SK-N-SH (cell line): ENCODE measurements at regions not wholly inside any gene's neighbourhood (a gene's known extent, or its start where the extent isn't known, plus 50 kb on each side); places are given as distances from the start of the nearest gene placed in this dataset.

Experiments
- CTCF ChIA-PET: fragments of 300-600, 350-600 bp; formaldehyde crosslinking; extraction: SDS; loops from one replicate; lab custom pipeline; 2021; lab: Yijun Ruan, JAX
- POLR2A ChIA-PET: fragments of 350-600 bp; sonication (Branson Sonifier 250); formaldehyde crosslinking; extraction: SDS; loops from one replicate; lab custom pipeline; 2020; ENCODE audit warnings: antibody characterized with exemption, inconsistent platforms; lab: Yijun Ruan, JAX
- DNase-seq: peaks from one replicate; pipeline ENCODE4 v3.0.0; 2012
- H2AFZ ChIP-seq: fragments of 200-600 bp; sonication (generic); 2 replicates; pipeline ENCODE4 v1.8.1; 2016; ENCODE audit warnings: antibody characterized with exemption, mild to moderate bottlenecking, low read depth
- H3F3A ChIP-seq: fragments of 200-600 bp; sonication (generic); replicated peaks from 2 replicates; pipeline ENCODE3; 2016; ENCODE audit warnings: antibody characterized with exemption, mild to moderate bottlenecking; ENCODE audit not compliant: insufficient read depth
- H3K27ac ChIP-seq, 2 experiments: fragments of 200-500 bp in 1 of 2; fragments of 200-600 bp in 1 of 2; sonication (Bioruptor generic) in 1 of 2; sonication (generic), shearing (Covaris generic) in 1 of 2; 2 replicates each; pipeline versions ENCODE4 v1.5.1 to v1.6.1; 2014 to 2016; ENCODE audit warnings: low read depth in 2 of 2, inconsistent platforms in 1 of 2, low read length in 1 of 2, mild to moderate bottlenecking in 1 of 2, mixed read lengths in 1 of 2
- H3K27me3 ChIP-seq: fragments of 200-600 bp; sonication (generic), shearing (Covaris generic); 2 replicates; pipeline ENCODE4 v1.6.1; 2016; ENCODE audit warnings: mixed run types; ENCODE audit not compliant: insufficient read depth
- H3K36me3 ChIP-seq, 2 experiments: fragments of 200-500 bp in 1 of 2; fragments of 200-600 bp in 1 of 2; sonication (Bioruptor generic) in 1 of 2; sonication (generic) in 1 of 2; replicated peaks in 1 of 2; 2 replicates each; pipeline versions ENCODE3 to v1.5.1; 2014 to 2016; ENCODE audit warnings: low read length in 1 of 2, mild to moderate bottlenecking in 1 of 2; ENCODE audit not compliant: insufficient read depth in 2 of 2, control insufficient read depth in 1 of 2
- H3K4me1 ChIP-seq, 2 experiments: fragments of 200-500 bp in 1 of 2; fragments of 200-600 bp in 1 of 2; sonication (Bioruptor generic) in 1 of 2; sonication (generic), shearing (Covaris generic) in 1 of 2; 2 replicates each; pipeline versions ENCODE4 v1.5.1 to v1.6.1; 2014 to 2016; ENCODE audit warnings: low read depth in 1 of 2, low read length in 1 of 2, mixed run types in 1 of 2; ENCODE audit not compliant: insufficient read depth in 2 of 2, control insufficient read depth in 1 of 2
- H3K4me2 ChIP-seq: fragments of 200-600 bp; sonication (generic), shearing (Covaris generic); 2 replicates; pipeline ENCODE4 v1.6.1; 2017; ENCODE audit warnings: mixed run types
- H3K4me3 ChIP-seq, 2 experiments: fragments of 200-500 bp in 1 of 2; fragments of 200-600 bp in 1 of 2; sonication (Bioruptor generic) in 1 of 2; sonication (generic), shearing (Covaris generic) in 1 of 2; 2 replicates each; pipeline versions ENCODE4 v1.5.1 to v1.8.1; 2014 to 2016; ENCODE audit warnings: low read depth in 2 of 2, inconsistent platforms in 1 of 2, low read length in 1 of 2, mild to moderate bottlenecking in 1 of 2, mixed read lengths in 1 of 2, moderate library complexity in 1 of 2
- H3K79me2 ChIP-seq: fragments of 200-600 bp; sonication (generic); 2 replicates; pipeline ENCODE4 v1.8.1; 2017; ENCODE audit warnings: mild to moderate bottlenecking; ENCODE audit not compliant: insufficient read depth
- H3K9ac ChIP-seq: fragments of 200-600 bp; sonication (generic); 2 replicates; pipeline ENCODE4 v1.6.1; 2017; ENCODE audit warnings: mixed run types
- H3K9me2 ChIP-seq: fragments of 200-600 bp; sonication (generic); 2 replicates; pipeline ENCODE4 v1.6.1; 2017; ENCODE audit warnings: mixed run types
- H3K9me3 ChIP-seq: fragments of 200-600 bp; sonication (generic); 2 replicates; pipeline ENCODE4 v1.6.1; 2017; ENCODE audit warnings: mixed run types, mild to moderate bottlenecking, moderate library complexity
- H4K20me1 ChIP-seq: fragments of 200-600 bp; sonication (generic); 2 replicates; pipeline ENCODE4 v1.6.1; 2017; ENCODE audit warnings: mild to moderate bottlenecking, mixed run types; ENCODE audit not compliant: insufficient read depth
- CHD2 ChIP-seq: fragments of 150-350 bp; IDR thresholded peaks from 2 replicates; pipeline ENCODE4 v1.6.1; 2018; ENCODE audit warnings: low read length; ENCODE audit not compliant: partially characterized antibody
- ELF1 ChIP-seq: IDR thresholded peaks from 2 replicates; pipeline ENCODE4 v1.4.0; 2012
- EP300 ChIP-seq, 2 experiments: IDR thresholded peaks; 2 replicates each; pipeline versions ENCODE4 v1.4.0 to v1.6.1; 2012; ENCODE audit warnings: borderline replicate concordance in 1 of 2, low read depth in 1 of 2, low read length in 1 of 2
- FOSL2 ChIP-seq: IDR thresholded peaks from 2 replicates; pipeline ENCODE4 v1.4.0; 2012; ENCODE audit warnings: low read depth, mild to moderate bottlenecking, moderate library complexity, borderline replicate concordance
- FOXJ3 ChIP-seq: sonication (generic); formaldehyde crosslinking; IDR thresholded peaks from 2 replicates; pipeline ENCODE4 v1.5.1; 2020; ENCODE audit warnings: mild to moderate bottlenecking, missing genetic modification reagents
- GABPA ChIP-seq: IDR thresholded peaks from 2 replicates; pipeline ENCODE4 v1.4.0; 2012; ENCODE audit warnings: low read depth, mild to moderate bottlenecking
- GATA2 ChIP-seq: sonication (generic); formaldehyde crosslinking; IDR thresholded peaks from 2 replicates; pipeline ENCODE4 v1.5.0; 2020; ENCODE audit warnings: mild to moderate bottlenecking, missing genetic modification reagents
- JUND ChIP-seq: IDR thresholded peaks from 2 replicates; pipeline ENCODE4 v1.4.0; 2012
- NFIC ChIP-seq: IDR thresholded peaks from 2 replicates; pipeline ENCODE4 v1.4.0; 2012; ENCODE audit warnings: borderline replicate concordance
- NRF1 ChIP-seq: IDR thresholded peaks from 2 replicates; pipeline ENCODE4 v1.6.1; 2012; ENCODE audit warnings: low read depth, mild to moderate bottlenecking, low read length
- POLR2AphosphoS5 ChIP-seq: IDR thresholded peaks from 2 replicates; pipeline ENCODE4 v1.6.1; 2012; ENCODE audit warnings: low read depth, low read length
- RAD21 ChIP-seq: IDR thresholded peaks from 2 replicates; pipeline ENCODE4 v1.6.1; 2012; ENCODE audit warnings: mild to moderate bottlenecking, low read length
- RCOR1 ChIP-seq: fragments of 150-350 bp; IDR thresholded peaks from 2 replicates; pipeline ENCODE4 v1.6.1; 2017; ENCODE audit warnings: antibody characterized with exemption, low read length
- RXRA ChIP-seq: IDR thresholded peaks from 2 replicates; pipeline ENCODE4 v1.4.0; 2012; ENCODE audit warnings: low read depth, mild to moderate bottlenecking, borderline replicate concordance
- SMC3 ChIP-seq: IDR thresholded peaks from 2 replicates; pipeline ENCODE4 v1.6.1; 2012; ENCODE audit warnings: low read depth, low read length, improper control_type of control experiment
- TEAD4 ChIP-seq: IDR thresholded peaks from 2 replicates; pipeline ENCODE4 v1.4.0; 2012; ENCODE audit warnings: mild to moderate bottlenecking, borderline replicate concordance; ENCODE audit not compliant: insufficient read depth
- YY1 ChIP-seq: IDR thresholded peaks from 2 replicates; pipeline ENCODE4 v1.4.0; 2012; ENCODE audit warnings: low read depth, mild to moderate bottlenecking
- WGBS: methylation state at CpG from one replicate; pipeline ENCODE4 v1.1.6; 2017; ENCODE audit warnings: low lambda C conversion rate; 5-methylcytosine and 5-hydroxymethylcytosine counted together
- TF ChIP-seq, protein P1 (sequence below): IDR thresholded peaks from 2 replicates; pipeline ENCODE4 v1.6.1; 2012; ENCODE audit warnings: mild to moderate bottlenecking, low read depth, low read length, moderate library complexity
- TF ChIP-seq, protein P2 (sequence below): fragments of 150-350 bp; IDR thresholded peaks from 2 replicates; pipeline ENCODE4 v1.6.1; 2016; ENCODE audit warnings: mild to moderate bottlenecking, low read depth, low read length
- TF ChIP-seq, protein P3 (sequence below): IDR thresholded peaks from 2 replicates; pipeline ENCODE4; 2012

DNA sequence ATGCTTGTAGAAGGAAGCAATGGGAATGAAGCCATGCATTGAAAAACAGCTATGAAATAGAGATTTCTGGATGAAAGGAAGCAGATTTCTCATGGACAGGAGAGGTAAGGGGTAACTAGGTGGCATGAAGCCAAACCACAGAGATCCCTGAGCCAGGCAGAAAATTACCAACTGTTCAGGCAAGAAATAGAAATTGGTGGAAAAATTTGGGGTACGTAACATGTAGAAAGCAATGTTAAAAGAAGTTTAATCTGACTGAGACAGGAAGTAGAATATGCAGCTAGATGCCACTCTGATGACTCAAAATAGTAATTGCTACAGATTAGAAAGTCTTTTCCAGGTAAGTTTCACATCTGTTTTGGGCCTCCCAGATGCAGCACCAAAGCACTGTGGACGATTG lies 928.5 kb upstream of the CELF4 start:
- no peaks in the 10 kb centered on the region for H3K9me2 ChIP-seq
- no peak overlapping the region for H2AFZ ChIP-seq
- no peaks in the 10 kb centered on the region for H4K20me1 ChIP-seq
- no peak overlapping the region for H3K4me2 ChIP-seq
- H3K27me3 ChIP-seq = no peaks in the 10 kb centered on the region
- DNase-seq = no peak
- no peaks in the 10 kb centered on the region for H3F3A ChIP-seq
- no peaks in the 10 kb centered on the region for H3K79me2 ChIP-seq
- POLR2A ChIA-PET = no interaction called here
- no peak overlapping the region for H3K27ac ChIP-seq
- H3K4me3 ChIP-seq = no peak overlapping the region
- H3K9me3 ChIP-seq = 0 out of 2 replicates have a peak, but pooled peaks cover 3% of the 10 kb centered on the region
- no peaks in the 10 kb centered on the region for H3K4me1 ChIP-seq
- H3K9ac ChIP-seq = no peak overlapping the region
- WGBS = 15% methylated on average over 2 of the region's 2 CpGs
- TF ChIP-seq FOXJ3 (no peak), FOSL2 (no peak), ELF1 (no peak), RXRA (no peak), EP300 (IDR thresholded peaks at IDR 0.05; ENCODE audit: borderline replicate concordance in 1 of 2, low read depth in 1 of 2, low read length in 1 of 2) (no peak), TEAD4 (no peak), NRF1 (no peak), RAD21 (no peak), YY1 (no peak), JUND (no peak), RCOR1 (no peak), POLR2AphosphoS5 (no peak), CHD2 (no peak), NFIC (no peak), GATA2 (CRISPR knock-in tag) (no peak), GABPA (no peak), SMC3 (no peak)
- TF ChIP-seq, protein P1, sequence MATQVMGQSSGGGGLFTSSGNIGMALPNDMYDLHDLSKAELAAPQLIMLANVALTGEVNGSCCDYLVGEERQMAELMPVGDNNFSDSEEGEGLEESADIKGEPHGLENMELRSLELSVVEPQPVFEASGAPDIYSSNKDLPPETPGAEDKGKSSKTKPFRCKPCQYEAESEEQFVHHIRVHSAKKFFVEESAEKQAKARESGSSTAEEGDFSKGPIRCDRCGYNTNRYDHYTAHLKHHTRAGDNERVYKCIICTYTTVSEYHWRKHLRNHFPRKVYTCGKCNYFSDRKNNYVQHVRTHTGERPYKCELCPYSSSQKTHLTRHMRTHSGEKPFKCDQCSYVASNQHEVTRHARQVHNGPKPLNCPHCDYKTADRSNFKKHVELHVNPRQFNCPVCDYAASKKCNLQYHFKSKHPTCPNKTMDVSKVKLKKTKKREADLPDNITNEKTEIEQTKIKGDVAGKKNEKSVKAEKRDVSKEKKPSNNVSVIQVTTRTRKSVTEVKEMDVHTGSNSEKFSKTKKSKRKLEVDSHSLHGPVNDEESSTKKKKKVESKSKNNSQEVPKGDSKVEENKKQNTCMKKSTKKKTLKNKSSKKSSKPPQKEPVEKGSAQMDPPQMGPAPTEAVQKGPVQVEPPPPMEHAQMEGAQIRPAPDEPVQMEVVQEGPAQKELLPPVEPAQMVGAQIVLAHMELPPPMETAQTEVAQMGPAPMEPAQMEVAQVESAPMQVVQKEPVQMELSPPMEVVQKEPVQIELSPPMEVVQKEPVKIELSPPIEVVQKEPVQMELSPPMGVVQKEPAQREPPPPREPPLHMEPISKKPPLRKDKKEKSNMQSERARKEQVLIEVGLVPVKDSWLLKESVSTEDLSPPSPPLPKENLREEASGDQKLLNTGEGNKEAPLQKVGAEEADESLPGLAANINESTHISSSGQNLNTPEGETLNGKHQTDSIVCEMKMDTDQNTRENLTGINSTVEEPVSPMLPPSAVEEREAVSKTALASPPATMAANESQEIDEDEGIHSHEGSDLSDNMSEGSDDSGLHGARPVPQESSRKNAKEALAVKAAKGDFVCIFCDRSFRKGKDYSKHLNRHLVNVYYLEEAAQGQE = no peak
- TF ChIP-seq, protein P2, sequence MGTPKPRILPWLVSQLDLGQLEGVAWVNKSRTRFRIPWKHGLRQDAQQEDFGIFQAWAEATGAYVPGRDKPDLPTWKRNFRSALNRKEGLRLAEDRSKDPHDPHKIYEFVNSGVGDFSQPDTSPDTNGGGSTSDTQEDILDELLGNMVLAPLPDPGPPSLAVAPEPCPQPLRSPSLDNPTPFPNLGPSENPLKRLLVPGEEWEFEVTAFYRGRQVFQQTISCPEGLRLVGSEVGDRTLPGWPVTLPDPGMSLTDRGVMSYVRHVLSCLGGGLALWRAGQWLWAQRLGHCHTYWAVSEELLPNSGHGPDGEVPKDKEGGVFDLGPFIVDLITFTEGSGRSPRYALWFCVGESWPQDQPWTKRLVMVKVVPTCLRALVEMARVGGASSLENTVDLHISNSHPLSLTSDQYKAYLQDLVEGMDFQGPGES = no peak
- TF ChIP-seq, protein P3, sequence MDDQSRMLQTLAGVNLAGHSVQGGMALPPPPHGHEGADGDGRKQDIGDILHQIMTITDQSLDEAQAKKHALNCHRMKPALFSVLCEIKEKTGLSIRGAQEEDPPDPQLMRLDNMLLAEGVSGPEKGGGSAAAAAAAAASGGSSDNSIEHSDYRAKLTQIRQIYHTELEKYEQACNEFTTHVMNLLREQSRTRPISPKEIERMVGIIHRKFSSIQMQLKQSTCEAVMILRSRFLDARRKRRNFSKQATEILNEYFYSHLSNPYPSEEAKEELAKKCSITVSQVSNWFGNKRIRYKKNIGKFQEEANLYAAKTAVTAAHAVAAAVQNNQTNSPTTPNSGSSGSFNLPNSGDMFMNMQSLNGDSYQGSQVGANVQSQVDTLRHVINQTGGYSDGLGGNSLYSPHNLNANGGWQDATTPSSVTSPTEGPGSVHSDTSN = no peak
- TF ChIP-seq, all 33 proteins: peak for 0
- CTCF ChIA-PET = interaction anchor here (0.6 to 1.9 kb wide), 2 partner anchors 8 to 1000 kb away, joined by 3 to 4 read pairs; no protein-coding TSS in a partner anchor
- H3K36me3 ChIP-seq = no peaks in the 10 kb centered on the region
